ENCODE measurements at regions not wholly inside any gene's neighbourhood (a gene's known extent, or its start where the extent isn't known, plus 50 kb on each side); places are given as distances from the start of the nearest gene placed in this dataset.

DNA sequence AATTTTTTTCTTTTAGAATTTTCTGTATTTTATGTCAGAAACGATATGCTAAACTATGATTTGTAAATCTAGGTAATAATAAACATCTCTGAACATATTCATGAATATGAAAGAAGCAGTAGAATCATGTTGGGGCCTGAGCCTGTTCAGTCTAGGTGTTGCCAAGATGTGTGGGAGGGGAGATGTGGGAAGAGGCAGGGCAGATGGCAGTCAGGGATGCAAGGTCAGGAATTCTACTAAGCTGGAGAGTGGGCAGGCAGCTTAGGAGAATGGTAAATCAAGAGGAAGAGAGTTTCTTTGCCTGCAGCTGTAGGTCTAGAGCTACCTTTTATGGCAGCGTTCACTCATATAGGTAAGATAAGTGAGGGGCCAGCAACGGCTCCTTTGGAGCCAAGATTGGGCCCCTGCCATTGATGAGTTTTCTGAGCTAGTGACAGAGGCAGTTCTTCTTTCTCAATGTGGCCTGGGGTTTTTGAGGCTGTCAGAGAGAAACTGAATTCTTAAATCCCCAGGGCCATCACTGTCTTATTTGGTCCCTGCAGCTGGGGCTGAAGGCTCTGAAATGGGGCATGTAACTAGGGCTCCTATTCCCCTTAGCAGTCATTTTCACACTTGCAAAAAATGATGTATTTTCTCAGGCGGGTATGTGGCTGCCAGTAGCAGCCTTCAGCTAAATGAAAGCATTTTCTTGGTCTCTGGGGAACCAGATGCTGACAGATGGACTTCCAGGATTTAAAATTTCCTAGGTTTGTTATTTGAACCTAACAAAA lies 232.8 kb downstream of the PIK3C3 start:
- DNase-seq, result no peak

DNA sequence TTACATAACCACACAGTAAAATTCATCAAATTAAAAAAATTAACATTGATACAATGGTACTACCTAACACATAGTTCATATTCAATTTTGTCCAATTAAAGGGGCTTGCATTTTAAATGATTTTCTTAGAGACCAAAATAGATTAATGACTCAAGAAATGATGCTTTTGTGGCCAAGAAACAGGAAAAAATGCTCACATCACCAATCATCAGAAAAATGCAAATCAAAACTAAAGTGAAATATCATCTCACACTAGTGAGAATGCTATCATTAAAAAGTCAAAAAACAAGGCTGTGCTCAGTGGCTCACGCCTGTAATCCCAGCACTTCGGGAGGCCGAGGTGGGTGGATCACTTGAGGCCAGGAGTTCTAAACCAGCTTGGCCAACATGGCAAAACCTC lies 235.6 kb downstream of the PIK3C3 start:
- no peak for DNase-seq

DNA sequence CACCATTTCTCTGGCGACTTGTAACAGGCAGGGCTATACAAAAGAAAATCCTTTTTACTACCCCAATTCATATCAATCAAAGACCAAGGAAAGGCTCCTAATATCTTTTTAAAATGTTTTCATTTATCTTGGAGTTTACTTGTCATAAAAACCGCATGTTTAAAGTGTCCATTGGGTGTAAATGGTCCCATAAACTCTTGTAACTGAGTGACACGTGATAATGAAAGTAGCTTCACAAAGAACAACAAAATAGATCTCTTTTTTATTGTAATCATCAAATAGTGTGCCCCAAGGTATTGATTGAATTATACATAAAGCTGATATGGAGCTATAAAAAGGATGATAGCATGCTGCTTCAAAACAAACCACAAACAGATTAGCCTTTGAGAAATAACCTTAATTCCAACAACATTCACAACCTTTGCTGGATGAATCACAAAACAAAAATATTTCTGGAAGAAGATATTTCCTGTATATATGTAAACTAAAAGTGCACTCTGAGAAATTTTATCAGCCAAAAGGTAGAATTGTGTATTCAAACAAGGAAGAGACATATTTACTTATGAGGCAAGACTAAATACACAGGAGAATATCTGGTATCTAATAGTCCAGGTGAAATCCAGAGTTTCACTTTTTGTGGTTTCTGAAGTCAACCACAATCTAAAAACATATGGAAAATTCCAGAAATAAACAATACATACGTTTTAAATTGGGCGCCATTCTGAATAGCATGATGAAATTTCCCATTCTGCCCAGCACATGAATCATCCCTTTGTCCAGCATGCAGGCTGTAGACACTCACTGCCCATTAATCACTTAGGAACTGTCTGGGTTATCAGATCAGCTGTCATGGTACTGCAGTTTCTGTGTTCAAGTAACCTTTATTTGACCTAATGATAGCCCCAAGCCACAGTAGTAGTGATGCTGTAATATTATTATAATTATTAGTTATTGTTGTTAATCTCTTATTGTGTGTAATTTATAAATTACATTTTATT lies 237.5 kb downstream of the PIK3C3 start:
- DNase-seq, result no peak

DNA sequence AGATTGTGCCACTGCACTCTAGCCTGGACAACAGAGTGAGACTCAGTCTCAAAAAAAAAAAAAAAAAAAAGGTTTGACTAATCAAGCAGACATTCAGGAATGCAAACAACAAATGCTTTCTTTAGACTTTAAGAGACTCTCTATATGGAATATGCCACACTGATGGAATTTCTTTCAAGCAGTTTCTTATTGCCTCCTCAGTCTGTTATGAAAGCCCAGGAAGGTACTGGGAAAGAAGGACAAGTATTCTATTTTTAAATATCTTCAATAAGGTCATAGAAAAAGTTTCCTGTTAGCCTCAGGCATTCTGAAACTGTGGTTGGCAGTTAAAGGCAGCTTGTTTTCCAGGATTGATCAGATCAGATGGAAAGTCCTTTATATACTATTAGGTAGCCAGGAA lies 241.6 kb downstream of the PIK3C3 start:
- DNase-seq, result no peak

DNA sequence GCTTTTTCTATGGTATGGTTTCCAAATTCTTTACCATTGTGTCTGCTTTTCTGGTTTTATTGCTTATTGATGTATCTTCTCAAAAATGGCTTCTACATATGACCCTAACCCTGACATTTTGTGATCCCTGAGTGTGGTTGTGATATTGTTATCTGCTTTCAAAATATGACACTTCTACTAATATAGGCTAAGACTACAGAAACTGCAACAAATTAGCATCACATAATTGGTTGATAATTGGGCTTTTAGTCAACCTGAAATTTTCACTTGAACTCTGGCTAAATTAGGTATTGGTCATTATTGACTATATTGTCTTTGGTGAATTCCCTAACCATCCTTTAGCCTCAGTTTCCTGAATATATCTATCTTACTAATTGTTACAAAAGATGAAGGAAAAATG lies 246.1 kb downstream of the PIK3C3 start:
- DNase-seq, result no peak

DNA sequence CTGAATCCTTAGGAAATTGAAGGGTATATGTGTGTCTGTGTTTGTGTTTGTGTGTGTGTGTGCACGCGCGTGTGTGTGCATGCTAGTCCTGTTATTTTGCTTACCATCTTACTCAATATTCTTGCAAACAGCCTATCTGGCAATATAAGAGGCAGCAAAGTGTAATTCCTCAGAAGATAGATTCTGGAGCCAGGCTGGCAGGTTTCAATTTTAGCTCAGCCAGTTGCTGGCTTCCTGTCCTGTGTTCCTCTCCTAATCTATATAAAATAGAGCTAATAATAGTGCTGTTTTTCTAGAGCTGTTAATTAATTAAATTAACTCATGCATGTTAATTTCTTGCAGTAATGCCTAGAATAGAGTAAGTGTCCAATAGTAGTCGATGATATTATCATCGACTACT lies 256.2 kb downstream of the PIK3C3 start:
- DNase-seq, result no peak

DNA sequence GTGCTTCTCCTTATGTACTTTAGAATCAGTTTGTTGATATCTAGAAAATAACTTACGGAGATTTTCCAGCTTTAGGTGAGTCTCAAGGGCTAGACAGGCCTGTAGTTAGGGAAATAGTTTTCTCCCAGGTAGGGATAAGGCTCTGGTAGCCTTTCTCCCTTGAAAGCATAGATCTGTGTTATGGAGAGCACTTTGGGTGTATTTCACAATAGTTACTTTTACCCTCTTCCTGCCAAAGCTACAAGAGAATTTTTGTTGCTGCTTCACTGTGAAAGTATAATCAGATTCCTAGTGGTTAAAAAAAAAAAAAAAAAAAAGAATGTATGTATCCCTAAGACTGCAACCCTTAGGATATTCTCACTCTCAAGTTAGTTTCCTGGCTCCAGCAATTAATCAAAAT lies 267.5 kb downstream of the PIK3C3 start:
- DNase-seq, result no peak

DNA sequence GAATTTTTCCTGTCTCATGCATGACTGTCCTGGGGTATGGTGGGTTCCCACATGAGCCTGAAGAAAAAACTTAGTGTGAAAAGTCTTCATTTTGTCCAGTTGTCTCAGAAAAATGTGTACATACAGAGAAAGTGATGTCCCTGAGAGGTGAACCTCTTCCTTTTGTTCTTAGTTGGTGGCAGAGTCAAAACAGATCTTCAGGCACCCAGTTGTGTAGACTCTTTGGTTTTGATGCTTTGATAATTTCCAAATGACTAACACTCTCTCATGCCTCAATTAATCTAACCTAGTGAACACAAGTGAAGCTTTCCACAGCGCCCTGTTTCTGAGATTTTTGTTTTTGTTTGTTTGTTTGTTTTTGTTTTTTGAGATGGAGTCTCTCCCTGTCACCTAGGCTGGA lies 273.5 kb downstream of the PIK3C3 start:
- DNase-seq, result no peak

DNA sequence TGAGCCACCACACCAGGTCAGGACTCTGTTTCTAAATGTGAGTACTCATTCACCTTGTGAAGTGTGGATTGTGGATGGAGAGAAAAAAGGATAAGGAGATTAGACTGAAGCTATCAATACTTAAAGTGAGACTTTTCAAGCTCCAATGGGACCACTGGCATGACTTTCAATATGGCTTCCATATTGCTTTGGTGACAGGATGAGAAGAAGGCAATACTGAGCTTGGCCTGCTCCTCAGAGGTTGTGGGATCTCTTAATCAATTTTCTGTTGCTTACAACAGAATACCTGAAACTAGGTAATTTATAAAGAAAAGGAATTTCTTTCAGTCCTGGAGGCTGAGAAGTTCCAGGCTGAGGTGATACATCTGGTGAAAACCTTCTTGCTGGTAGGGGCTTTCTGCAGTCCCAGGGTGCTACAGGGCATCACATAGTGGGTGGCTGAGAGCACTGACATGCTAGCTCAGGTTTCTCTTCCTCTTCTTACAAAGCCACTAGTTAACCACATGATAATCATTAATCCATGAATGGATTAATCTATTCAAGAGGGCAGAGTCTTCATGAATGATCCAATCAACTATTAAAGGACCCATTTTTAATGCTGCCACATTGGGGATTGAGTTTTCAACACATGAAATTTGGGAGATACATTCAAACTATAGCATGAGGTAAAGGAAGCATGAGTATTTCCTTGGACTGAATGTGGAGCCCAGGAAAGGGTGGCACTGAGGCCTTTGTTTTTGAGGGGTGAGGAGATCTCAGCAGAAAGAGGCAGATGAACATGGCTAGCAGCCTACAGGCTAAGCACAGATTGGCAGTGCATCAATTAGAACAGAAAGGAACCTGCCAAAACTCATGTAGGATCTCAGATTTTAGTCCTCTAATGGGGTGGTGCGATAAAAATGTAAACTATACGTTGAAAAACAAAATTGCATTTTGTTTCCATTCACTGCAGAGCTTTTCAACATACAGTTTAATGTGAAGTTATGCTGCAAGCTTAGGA lies 274.5 kb downstream of the PIK3C3 start:
- no peak for DNase-seq

DNA sequence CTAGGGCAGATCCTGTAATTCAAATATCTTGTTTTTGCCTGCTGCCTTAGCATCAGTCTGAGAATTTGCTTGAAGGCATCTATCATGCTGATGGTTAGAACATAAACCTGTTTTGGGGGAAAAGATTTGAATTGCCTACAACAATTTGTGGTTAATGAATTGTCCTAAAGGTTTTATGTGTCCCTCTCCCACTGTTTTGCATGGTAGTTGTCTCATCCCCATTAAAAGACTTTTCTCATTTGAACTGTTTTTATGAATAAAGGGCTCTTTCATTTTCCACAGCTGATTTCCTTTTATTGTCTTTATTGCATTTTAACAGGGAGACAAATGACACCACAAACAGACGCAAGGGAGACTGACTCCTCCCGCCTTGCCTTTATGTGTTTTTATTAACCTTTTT lies 275.6 kb downstream of the PIK3C3 start:
- no peak for DNase-seq

DNA sequence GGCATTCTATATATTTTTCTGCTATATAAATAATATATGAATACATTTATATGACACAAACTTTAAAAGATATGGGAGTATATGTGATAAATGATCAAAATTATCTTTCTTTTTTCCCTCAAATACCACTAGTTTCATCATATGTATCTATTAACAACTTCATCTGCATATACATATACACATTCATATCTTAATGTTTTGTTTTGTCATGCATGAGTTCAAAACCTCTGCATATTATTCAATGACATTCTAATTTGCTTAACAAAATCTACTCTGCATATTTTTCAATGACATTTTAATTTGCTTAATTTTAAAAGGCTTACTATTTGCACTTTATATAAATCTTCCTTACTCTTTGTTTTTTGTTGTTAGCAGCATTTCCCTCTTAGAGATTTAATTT lies 276.2 kb downstream of the PIK3C3 start:
- DNase-seq, result no peak

DNA sequence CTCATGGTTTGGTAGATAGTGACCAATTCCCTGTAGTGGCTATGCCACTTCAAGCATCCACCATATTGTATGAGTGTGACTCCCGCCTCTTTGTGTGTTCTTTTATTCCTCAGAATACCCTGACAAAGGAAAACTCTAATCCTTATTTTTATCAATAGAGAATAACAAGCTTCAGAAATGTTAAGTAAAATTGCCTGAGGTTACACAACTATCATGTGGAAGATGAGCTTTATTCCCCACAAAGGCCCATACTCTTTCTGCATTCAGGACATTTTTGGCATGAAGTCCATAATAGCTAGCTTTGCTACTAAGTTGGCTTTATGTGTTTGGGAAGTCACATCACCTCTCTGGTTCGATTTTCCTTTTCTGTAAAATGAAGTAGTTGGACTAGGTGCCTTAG lies 276.8 kb downstream of the PIK3C3 start:
- DNase-seq, result no peak

DNA sequence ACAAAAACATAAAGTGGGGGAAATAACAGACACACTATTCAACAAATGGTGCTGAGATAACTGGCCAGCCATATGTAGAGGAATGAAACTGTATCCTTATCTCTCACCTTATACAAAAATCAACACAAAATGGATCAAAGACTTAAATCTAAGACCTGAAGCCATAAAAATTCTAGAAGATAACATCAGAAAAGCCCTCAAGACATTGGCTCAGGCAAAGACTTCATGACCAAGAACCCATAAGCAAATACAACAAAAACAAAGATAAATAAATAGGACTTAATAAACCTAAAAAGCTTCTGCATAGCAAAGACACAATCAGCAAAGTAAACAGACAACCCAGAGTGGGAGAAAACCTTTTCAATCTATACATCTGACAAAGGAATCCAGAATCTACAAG lies 278.9 kb downstream of the PIK3C3 start:
- no peak for DNase-seq

DNA sequence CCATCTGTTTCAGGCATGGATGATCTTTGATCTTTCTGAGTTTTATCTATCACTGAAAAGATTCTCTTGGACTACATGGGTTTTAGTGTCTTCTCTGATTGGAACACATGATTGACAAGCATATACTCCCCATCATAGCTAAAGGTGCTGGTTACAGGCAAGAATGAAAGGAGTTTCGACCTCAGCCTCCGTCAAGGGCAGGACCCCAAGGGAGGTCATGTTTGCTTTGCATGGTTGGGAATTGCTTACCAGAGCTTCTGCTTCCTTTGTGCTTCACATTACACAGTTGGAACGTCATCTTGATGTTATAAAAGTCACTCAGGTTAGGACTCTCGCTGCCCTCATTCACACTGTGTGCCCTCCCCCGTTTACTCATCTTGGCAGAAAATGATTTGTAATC lies 287.7 kb downstream of the PIK3C3 start:
- no peak for DNase-seq

DNA sequence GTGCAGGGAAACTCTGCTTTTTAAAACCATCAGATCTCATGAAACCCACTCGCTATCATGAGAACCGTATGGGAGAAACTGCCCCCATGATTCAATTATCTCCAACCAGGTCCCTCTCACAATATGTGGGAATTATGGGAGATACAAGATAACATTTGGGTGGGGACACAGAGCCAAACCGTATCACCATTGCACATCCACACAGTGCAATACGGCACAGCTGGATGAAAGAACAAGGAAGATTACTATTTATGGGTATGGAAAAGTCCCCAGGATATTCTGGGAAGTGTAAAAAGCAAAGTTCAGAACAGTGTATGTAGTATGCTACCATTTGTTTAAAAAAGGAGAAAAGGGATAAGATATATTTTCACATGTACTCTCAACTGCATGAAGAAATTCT lies 290.1 kb downstream of the PIK3C3 start:
- DNase-seq, result no peak

DNA sequence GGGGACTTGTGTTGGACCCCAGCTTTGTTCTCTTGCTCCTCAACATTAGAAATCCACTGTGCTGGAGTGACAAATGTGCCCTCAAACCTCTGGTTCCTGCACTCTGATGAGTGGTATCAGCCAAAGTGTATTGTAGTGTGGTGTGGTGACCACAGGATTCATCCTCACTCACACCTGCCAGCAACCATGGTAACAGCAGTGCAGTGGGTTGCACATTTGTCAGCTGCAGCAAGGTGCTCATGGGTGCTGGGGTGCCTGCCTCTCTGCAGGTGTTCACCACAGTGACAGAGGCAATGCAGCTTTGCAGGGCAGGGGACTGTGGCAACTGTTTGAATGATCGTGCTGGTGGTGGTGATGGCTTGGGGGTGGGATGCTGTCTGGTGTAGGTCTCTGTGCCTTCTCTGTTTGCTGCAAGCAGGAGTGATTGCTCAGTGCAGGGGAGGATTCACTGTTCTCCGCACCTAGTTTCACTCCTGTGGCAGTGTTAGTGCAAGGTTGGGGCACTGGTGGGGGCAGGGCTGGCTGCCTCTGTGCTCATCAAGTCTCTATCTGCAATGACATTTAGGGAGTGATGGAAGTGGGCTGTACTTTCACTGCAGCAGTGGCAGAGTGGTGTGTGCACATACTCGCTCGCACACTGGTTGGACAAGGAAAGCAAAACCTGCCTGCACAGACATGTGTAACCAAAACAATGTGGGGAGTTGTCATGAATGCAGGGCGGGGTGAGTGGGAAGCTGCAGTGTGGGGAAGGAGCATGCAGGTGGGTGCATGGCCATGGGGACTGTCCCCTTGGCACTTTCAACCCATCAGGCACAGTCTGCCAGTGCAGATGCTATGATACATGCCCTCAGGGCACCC lies 301.1 kb downstream of the PIK3C3 start:
- DNase-seq, result no peak

DNA sequence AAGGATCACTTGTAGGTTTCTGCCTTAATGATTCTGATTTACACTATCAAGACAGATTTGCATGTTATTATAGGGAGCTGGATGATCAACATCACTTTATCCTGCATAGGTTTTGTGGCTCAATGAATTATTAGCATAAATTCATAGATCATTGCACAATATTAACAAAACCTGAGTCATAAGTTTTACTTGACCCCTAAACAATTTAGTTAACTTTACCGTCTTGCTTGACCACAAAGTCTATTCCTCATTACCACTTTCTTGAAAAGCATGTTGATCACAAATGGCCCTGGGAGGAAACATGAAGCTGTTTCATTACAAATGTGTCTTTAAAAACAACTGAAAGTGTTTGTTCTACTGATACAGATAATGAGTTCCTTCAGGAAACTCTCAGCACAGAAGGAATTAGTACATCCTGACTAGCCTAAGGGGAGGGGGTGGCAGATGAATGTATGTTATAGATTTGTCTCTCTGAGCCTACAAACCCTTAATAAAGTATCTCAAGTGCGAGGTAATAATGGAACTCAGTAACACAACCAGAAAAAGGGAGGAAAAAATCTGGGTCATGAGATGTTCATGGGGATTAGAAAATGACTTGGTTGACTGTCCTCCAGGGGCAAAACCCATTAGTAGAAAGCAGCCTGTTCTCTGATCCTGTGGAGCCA lies 303.4 kb downstream of the PIK3C3 start:
- DNase-seq, result no peak

DNA sequence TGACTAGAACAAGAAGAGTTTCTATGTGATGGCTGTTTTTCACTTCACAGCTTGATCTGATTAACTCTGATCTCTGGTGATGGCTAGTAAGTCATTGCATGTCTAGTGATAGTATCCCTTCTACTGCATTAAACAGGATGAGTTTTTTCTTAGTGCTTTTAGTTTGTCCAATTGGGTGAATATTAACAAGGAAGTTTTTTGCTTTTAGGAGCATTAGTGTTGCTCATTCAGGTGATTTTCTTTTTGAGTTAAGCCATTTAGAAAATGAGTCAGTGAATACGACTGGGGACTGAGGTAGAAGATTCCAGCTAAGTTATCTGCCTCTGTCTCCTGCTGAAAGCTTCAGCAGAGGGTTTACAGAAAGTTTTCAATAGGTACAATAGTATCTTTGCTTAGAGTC lies 306.7 kb downstream of the PIK3C3 start:
- no peak for DNase-seq

DNA sequence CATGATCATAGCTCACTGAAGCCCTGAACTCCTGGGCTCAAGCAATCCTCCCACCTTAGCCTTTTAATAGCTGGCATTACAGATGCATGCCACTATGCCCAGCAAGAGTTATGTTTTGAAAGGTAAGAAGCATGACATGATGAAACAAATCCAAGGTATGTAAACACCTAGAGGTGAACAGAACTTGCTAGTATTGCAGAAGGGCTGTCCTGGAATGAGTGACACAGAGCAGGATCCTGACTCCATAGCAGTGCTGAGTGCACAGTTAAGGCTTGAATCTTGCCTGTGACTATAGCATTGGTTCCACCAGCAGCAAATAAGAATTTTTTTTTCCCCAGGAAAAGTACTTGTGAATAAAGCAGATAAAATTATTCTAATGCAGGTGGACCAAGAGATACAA lies 309.5 kb downstream of the PIK3C3 start:
- DNase-seq, result no peak

DNA sequence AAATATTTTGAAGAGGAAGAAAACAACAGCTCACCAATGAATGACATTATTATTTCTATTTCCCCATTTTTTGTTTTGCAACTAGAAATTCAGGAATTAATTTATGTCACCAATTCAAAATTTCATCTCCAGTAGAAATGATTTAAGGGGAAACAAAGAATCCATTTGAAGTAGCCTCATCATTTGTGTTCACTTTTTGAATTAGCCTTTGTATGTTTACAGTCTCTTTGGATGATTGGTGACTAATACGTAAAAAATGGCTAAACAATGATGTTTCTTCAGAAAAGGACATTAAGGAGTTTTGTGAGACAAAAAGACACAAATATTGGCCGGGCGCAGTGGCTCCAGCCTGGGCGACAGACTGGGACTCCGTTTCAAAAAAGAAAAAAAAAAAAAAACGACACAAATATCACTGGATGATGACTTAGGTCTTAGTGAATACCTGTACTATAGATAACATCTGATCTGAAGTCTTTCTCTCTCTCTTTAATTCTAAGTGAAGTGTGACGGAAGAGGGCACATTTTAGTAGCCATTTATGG lies 313.2 kb downstream of the PIK3C3 start:
- no peak for DNase-seq

DNA sequence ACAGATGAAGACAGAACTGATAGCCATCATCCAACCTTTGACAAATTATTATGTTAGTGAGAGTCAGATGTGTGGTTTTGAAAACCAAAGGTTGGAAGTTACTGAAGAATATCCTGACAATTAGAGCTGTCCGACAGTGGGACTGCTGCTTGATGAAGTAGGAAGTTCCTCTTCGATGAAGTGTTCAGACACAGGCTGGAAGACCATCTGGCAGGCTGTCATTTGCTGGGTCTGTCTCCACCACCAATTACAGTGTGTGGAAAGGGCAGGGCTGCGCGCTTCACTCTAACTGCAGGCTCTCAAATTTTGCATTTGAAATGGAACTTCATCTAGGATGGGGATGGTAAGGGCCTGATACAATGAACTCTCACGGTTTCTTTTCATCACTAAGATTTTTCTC lies 313.8 kb downstream of the PIK3C3 start:
- DNase-seq, result no peak
